OCI-M2 (cell line): ENCODE measurements at regions not wholly inside any gene's neighbourhood (a gene's known extent, or its start where the extent isn't known, plus 50 kb on each side); places are given as distances from the start of the nearest gene placed in this dataset.
"Not testable (repeated sequence)": the region's sequence is repeated elsewhere in the genome, so short reads cannot be mapped to it uniquely, and the experiment has no call there.

Source experiments
- DNase-seq: peaks from one replicate; lab custom pipeline; 2025; ENCODE audit not compliant: unreplicated experiment; lab: John Stamatoyannopoulos, UW

- DNase-seq, result no peak
Observed at GRCh38 chrX:118254611-118255010, 91.3 kb upstream of the WDR44 start.

- no peak for DNase-seq
Observed at GRCh38 chrX:118255921-118256320, 90.0 kb upstream of the WDR44 start.

GRCh38 chrX:118257781-118258180, 88.1 kb upstream of the WDR44 start:
- no peak for DNase-seq

GRCh38 chrX:118259213-118259612, 86.7 kb upstream of the WDR44 start:
- DNase-seq, result no peak

GRCh38 chrX:118261151-118261550, 84.8 kb upstream of the WDR44 start:
- no peak for DNase-seq

GRCh38 chrX:118271775-118272174, 74.1 kb upstream of the WDR44 start:
- peak; percentile 24 for DNase-seq

GRCh38 chrX:118272242-118272641, 73.7 kb upstream of the WDR44 start:
- no peak for DNase-seq

- DNase-seq, result no peak
Observed at GRCh38 chrX:118286066-118286762, 59.7 kb upstream of the WDR44 start.

GRCh38 chrX:118295818-118296217, 50.1 kb upstream of the WDR44 start:
- not testable (repeated sequence) for DNase-seq
